BJ (cell line): ENCODE measurements at regions not wholly inside any gene's neighbourhood (a gene's known extent, or its start where the extent isn't known, plus 50 kb on each side); places are given as distances from the start of the nearest gene placed in this dataset.

Source experiments
- CTCF ChIA-PET: fragments of 350-600 bp; formaldehyde crosslinking; extraction: SDS; loops from one replicate; lab custom pipeline; 2021; ENCODE audit warnings: antibody characterized with exemption, inconsistent platforms; lab: Yijun Ruan, JAX
- POLR2A ChIA-PET: fragments of 300-600 bp; sonication (Branson Sonifier 250); formaldehyde crosslinking; extraction: SDS; loops from one replicate; lab custom pipeline; 2021; ENCODE audit warnings: antibody characterized with exemption; lab: Charles Lee
- DNase-seq: peaks from one replicate; pipeline ENCODE4 v3.0.0-alpha.2; 2011; ENCODE audit warnings: low read depth
- H3K27me3 ChIP-seq: 2 replicates; pipeline ENCODE4 v1.6.0; 2011; ENCODE audit warnings: low read length; ENCODE audit not compliant: control insufficient read depth, insufficient read depth
- H3K36me3 ChIP-seq: 2 replicates; pipeline ENCODE4 v1.5.1; 2011; ENCODE audit warnings: low read length; ENCODE audit not compliant: control insufficient read depth, insufficient read depth
- H3K4me3 ChIP-seq: 2 replicates; pipeline ENCODE4 v1.5.1; 2011; ENCODE audit warnings: low read depth, mild to moderate bottlenecking, control low read depth, low read length
- TF ChIP-seq, protein P1 (sequence below): IDR thresholded peaks from 2 replicates; pipeline ENCODE4 v1.5.1; 2011; ENCODE audit warnings: low read depth, mild to moderate bottlenecking, control low read depth, inconsistent platforms, low read length, moderate library complexity; ENCODE audit not compliant: insufficient read depth

DNA sequence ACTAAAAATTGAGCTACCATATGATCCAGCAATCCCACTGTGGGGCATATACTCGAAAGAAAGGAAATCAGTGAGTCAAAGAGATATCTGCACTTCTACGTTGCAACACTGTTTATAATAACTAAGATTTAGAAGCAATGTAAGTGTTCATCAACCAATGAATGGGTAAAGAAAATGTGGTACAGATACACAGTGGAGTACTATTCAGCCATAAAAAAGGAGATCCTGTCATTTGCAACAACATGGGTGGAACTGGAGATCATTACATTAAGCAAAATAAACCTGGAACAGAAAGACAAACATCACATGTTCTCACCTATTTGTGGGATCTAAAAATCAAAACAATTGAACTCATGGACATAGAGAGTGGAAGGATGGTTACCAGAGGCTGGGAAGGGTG lies 385.0 kb upstream of the TRIB2 start:
- CTCF ChIA-PET: no interaction called here

DNA sequence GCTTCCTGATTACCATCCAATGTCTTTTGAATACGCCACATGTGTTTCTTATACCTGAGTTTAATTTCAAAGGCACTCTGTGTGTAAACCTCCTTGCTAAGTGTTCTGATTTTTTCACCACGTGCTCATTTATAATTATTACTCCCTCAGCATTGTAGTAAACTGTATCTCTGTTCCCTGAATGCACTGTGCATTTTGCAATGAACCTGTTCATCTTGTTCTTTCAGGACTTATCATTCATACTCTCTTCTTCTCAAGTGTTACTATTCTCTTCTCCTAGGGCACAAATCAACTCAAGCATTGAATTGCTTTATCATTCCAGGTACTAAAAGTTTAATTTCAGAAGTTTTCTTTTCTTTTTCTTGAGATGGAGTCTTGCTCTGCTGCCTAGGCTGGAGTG lies 383.4 kb upstream of the TRIB2 start:
- Histone ChIP-seq H3K27me3 (peaks cover 2% of the 10 kb centered on the region), H3K36me3 (no peaks in the 10 kb centered on the region), H3K4me3 (no peak overlapping the region)
- DNase-seq: no peak
- ChIA-PET POLR2A (no interaction called here), CTCF (no interaction called here)
- TF ChIP-seq, protein P1, sequence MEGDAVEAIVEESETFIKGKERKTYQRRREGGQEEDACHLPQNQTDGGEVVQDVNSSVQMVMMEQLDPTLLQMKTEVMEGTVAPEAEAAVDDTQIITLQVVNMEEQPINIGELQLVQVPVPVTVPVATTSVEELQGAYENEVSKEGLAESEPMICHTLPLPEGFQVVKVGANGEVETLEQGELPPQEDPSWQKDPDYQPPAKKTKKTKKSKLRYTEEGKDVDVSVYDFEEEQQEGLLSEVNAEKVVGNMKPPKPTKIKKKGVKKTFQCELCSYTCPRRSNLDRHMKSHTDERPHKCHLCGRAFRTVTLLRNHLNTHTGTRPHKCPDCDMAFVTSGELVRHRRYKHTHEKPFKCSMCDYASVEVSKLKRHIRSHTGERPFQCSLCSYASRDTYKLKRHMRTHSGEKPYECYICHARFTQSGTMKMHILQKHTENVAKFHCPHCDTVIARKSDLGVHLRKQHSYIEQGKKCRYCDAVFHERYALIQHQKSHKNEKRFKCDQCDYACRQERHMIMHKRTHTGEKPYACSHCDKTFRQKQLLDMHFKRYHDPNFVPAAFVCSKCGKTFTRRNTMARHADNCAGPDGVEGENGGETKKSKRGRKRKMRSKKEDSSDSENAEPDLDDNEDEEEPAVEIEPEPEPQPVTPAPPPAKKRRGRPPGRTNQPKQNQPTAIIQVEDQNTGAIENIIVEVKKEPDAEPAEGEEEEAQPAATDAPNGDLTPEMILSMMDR: no peak

More for the DNA sequence above, 385.0 kb upstream of the TRIB2 start:
- POLR2A ChIA-PET: no interaction called here
- no peak overlapping the region for H3K4me3 ChIP-seq
- H3K27me3 ChIP-seq: peaks cover 2% of the 10 kb centered on the region
- H3K36me3 ChIP-seq: no peaks in the 10 kb centered on the region
- TF ChIP-seq, protein P1: no peak
- DNase-seq: no peak

DNA sequence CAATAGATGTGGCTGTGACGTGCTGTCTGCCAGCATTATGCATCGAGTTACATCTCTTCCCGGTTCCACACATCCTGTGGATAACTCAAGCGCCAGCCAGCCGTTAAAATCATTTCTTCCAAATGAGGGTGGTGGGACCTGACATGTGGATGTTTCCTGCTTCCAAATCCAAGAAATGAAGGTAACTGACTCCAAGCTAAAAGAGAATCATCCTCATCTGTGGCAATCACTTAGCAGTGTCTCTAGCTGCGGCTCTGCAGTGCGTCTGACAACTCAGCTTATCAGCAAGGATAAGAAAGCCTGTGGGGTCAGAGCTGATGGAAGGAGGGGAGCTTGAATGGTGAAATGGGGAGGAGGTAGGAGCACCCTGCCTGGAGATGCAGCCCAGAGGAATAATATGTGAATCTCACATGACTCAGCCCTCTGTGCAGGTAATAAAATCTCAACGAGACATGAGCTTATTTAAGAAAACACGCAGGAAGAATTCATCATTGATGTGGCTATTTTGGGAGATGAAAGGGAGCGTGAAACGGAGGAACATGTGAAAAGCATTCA lies 382.2 kb upstream of the TRIB2 start:
- Histone ChIP-seq H3K27me3 (no peaks in the 10 kb centered on the region; the same call in none of the 2 replicates), H3K4me3 (no peak overlapping the region), H3K36me3 (no peaks in the 10 kb centered on the region)
- ChIA-PET CTCF (no interaction called here), POLR2A (interaction anchor here (0.6 kb wide), 1 partner anchor 228 kb away, joined by 3 read pairs; no protein-coding TSS in a partner anchor)
- no peak for DNase-seq
- TF ChIP-seq, protein P1: no peak

DNA sequence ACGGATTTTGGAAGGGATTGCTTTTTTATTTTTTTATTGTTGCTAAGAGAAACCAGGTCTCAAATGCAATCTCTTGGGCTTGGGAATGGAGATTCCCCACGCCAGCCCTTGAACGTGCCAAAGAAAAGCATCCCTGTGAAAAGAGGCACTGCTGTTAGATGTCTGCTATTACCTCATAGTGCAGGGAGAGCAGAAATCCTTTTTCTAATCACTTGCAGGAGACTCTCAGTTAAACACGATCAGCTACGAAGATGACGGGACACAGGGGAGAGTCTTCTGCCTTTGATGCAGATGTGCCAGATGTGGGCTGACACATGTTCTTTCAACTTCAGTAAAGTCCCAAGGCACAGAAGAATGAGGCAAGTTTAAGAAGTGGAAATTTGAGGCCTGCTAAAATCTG lies 381.6 kb upstream of the TRIB2 start:
- ChIA-PET CTCF (no interaction called here), POLR2A (no interaction called here)
- Histone ChIP-seq H3K4me3 (no peak overlapping the region), H3K27me3 (no peaks in the 10 kb centered on the region; the same call in none of the 2 replicates), H3K36me3 (no peaks in the 10 kb centered on the region)
- no peak for DNase-seq
- TF ChIP-seq, protein P1: no peak

DNA sequence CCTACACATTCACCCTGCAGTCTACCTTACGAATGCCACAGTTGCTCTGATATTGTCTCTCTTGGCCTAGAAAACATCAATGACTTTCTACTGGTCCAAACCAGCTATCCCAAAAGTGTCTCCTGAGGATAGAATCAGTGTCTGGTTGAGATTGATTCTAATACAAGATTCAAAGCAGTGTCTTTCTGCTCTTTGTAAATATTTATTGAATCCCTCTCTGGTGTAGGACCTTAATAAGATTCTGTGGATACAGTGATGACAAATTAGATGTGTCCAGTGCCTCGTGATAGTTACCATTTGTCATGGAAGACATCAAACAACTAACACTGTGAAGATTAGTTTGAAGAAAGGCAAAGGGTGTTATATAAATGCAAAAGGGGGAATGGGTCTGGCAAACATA lies 380.7 kb upstream of the TRIB2 start:
- TF ChIP-seq, protein P1: no peak
- DNase-seq: no peak
- CTCF ChIA-PET: no interaction called here
- POLR2A ChIA-PET: no interaction called here
- H3K36me3 ChIP-seq: no peaks in the 10 kb centered on the region
- no peak overlapping the region for H3K4me3 ChIP-seq
- H3K27me3 ChIP-seq: no peaks in the 10 kb centered on the region; the same call in none of the 2 replicates
